Suprapubic skin (tissue), 4 donors: ENCODE measurements at regions not wholly inside any gene's neighbourhood (a gene's known extent, or its start where the extent isn't known, plus 50 kb on each side); places are given as distances from the start of the nearest gene placed in this dataset.

Experiments
- DNase-seq, 2 donors: peaks; one replicate each; pipeline ENCODE4 v3.0.0-alpha.2; 2019; ENCODE audit warnings: low spot score in 2 of 2
- H3K27ac ChIP-seq: fragments of 200-600 bp; sonication (generic); one replicate; pipeline ENCODE4 v1.5.1; 2019
- H3K27me3 ChIP-seq: fragments of 200-600 bp; sonication (generic); one replicate; pipeline ENCODE4 v1.5.1; 2019
- H3K36me3 ChIP-seq: fragments of 200-600 bp; sonication (generic); one replicate; pipeline ENCODE4 v1.5.1; 2019
- H3K4me1 ChIP-seq: fragments of 200-600 bp; sonication (generic); one replicate; pipeline ENCODE4 v1.5.1; 2019
- H3K4me3 ChIP-seq: fragments of 200-600 bp; sonication (generic); one replicate; pipeline ENCODE4 v1.5.1; 2019; ENCODE audit warnings: mild to moderate bottlenecking
- H3K9me3 ChIP-seq: fragments of 200-600 bp; sonication (generic); one replicate; pipeline ENCODE4 v1.5.1; 2019
- EP300 ChIP-seq: sonication (generic); formaldehyde crosslinking; IDR thresholded peaks from one replicate; pipeline ENCODE4 v1.6.1; 2017; ENCODE audit warnings: antibody characterized with exemption
- POLR2A ChIP-seq, 2 donors: fragments of 450-650 bp; IDR thresholded peaks; one replicate each; pipeline ENCODE4 v1.6.1; 2017; ENCODE audit warnings: antibody characterized with exemption in 2 of 2, mild to moderate bottlenecking in 2 of 2, moderate library complexity in 2 of 2
- POLR2AphosphoS5 ChIP-seq, 3 donors: sonication (generic); formaldehyde crosslinking; IDR thresholded peaks; one replicate each; pipeline ENCODE4 v1.6.1; 2017; ENCODE audit warnings: antibody characterized with exemption in 3 of 3
- WGBS: methylation state at CpG from one replicate; pipeline ENCODE4 v1.1.5; 2018; 5-methylcytosine and 5-hydroxymethylcytosine counted together
- TF ChIP-seq, protein P1 (sequence below), 2 donors: fragments of 200-600 bp in 1 of 2; fragments of 450-650 bp in 1 of 2; sonication (generic) in 1 of 2; IDR thresholded peaks; one replicate each; pipeline ENCODE4 v1.5.1; 2016 to 2019; ENCODE audit warnings: antibody characterized with exemption in 2 of 2, mild to moderate bottlenecking in 1 of 2, moderate library complexity in 1 of 2

DNA sequence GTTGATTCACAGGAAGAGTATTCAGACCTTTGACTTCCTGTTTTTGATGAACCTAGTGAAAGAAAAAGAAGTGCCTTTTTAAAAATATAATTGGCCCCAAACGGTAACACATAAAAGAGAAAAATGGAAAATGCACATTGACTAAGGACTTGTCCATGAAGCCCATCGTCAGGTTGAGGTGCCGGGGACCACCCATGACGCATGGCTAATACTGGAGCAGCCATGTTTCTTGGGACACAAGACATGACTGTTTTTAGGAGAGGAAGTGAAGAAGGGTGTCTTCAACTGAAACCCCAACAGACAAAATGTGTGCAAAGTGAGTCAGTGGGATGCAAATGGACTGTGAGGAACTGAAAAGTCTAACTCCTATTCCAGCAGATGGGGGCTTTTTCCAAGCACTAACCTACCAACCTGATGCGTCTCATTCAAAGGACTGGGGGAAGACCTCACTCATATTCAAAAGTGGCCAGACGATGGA is 459.4 kb downstream of the FOXO1 start:
- DNase-seq = no peak
- H3K27ac ChIP-seq = peak overlapping the region; percentile 72
- H3K36me3 ChIP-seq = no peaks in the 10 kb centered on the region
- H3K4me3 ChIP-seq = no peak overlapping the region
- no peak for TF ChIP-seq EP300
- TF ChIP-seq POLR2AphosphoS5 (IDR thresholded peaks at IDR 0.05) = no peak
- TF ChIP-seq POLR2A (IDR thresholded peaks at IDR 0.05) = no peak
- TF ChIP-seq, protein P1, sequence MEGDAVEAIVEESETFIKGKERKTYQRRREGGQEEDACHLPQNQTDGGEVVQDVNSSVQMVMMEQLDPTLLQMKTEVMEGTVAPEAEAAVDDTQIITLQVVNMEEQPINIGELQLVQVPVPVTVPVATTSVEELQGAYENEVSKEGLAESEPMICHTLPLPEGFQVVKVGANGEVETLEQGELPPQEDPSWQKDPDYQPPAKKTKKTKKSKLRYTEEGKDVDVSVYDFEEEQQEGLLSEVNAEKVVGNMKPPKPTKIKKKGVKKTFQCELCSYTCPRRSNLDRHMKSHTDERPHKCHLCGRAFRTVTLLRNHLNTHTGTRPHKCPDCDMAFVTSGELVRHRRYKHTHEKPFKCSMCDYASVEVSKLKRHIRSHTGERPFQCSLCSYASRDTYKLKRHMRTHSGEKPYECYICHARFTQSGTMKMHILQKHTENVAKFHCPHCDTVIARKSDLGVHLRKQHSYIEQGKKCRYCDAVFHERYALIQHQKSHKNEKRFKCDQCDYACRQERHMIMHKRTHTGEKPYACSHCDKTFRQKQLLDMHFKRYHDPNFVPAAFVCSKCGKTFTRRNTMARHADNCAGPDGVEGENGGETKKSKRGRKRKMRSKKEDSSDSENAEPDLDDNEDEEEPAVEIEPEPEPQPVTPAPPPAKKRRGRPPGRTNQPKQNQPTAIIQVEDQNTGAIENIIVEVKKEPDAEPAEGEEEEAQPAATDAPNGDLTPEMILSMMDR (IDR thresholded peaks at IDR 0.05) = no peak
- WGBS = 74% methylated on average over 6 of the region's 6 CpGs
- H3K27me3 ChIP-seq = no peaks in the 10 kb centered on the region
- H3K4me1 ChIP-seq = peaks cover 5% of the 10 kb centered on the region
- H3K9me3 ChIP-seq = no peaks in the 10 kb centered on the region

DNA sequence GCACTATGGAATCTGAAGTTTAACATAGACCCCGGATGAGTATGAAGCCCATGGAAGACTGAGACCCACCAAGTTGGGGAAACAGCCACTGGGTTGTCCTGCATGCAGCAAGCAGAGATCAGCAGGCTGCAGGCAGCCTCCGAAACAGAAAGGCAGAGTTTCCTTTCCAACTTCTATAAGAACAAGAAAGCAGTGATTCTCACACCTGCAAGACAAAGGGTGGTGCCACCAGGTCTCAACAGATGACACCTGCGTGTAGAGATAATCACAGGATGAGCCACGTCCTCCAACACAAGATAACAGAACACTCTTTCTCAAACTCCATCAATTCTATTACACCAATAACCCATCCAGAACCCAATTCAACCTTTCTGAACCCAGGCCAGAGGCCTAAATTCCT is 457.9 kb downstream of the FOXO1 start:
- H3K27ac ChIP-seq = no peak overlapping the region
- no peaks in the 10 kb centered on the region for H3K27me3 ChIP-seq
- no peak for DNase-seq
- H3K36me3 ChIP-seq = no peaks in the 10 kb centered on the region
- H3K4me3 ChIP-seq = no peak overlapping the region
- TF ChIP-seq EP300 (no peak), POLR2A (IDR thresholded peaks at IDR 0.05) (no peak), POLR2AphosphoS5 (IDR thresholded peaks at IDR 0.05) (no peak)
- TF ChIP-seq, protein P1 (IDR thresholded peaks at IDR 0.05) = no peak
- no peaks in the 10 kb centered on the region for H3K9me3 ChIP-seq
- 93% methylated on average over 4 of the region's 4 CpGs for WGBS
- H3K4me1 ChIP-seq = peaks cover 5% of the 10 kb centered on the region

DNA sequence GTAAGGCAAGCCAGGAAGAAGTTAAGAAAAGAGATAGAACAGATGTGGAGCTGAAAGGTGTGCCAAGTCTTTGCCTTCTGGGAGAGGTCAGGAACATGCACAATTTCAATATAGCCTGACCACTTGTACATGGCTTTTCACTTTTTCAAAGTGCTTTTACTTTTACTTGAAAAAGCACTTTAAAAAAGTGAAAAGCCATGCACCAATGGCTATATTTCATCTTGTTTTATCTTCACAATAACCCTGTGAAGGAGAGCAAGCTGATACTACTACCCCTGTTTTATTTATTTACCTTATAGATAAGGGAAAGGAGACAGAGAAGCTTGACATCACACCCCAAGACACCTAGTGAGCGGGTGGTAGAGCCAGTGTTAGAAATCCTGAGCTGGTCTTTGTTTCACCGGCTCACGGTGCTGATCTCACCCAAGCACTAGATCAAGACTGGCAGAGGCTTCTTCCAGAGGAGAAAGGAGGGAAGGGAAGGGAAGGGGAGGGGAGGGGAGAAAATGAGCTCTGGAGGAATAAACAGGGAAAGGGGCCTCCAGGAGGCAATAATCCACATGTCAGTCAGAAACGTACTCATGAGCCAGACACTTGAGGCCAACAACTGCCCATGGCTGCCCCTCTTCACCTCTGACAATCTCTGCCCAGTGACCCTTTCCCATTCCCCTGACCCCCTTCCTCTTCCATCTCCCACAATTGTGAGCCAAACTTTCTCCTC is 455.4 kb downstream of the FOXO1 start:
- 70% methylated on average over 4 of the region's 4 CpGs for WGBS

DNA sequence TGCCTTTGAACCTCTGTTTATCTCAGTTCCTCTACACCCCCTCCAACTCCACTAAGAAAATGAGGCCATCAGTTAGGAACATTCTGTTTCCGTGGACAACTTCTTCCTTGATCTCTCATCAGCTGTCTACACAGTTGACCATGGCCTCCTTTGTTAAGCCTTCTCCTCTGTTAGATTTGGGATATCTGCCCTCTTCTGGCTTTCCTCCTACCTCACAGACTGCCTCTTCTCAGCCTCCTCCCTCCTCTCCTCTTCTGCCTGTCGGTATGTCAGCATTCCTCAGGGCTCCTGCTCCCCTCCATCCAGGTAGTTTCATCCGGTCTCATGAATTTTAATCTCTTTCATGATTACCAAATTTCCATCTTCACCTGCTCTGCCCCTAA is 454.9 kb downstream of the FOXO1 start:
- Histone ChIP-seq H3K27me3 (no peaks in the 10 kb centered on the region), H3K9me3 (no peaks in the 10 kb centered on the region), H3K36me3 (no peaks in the 10 kb centered on the region), H3K27ac (no peak overlapping the region), H3K4me1 (no peaks in the 10 kb centered on the region), H3K4me3 (no peak overlapping the region)
- 78% methylated on average over 3 of the region's 3 CpGs for WGBS
- DNase-seq = no peak
- TF ChIP-seq POLR2AphosphoS5 (IDR thresholded peaks at IDR 0.05) (no peak), POLR2A (IDR thresholded peaks at IDR 0.05) (no peak), EP300 (no peak)
- TF ChIP-seq, protein P1 (IDR thresholded peaks at IDR 0.05) = no peak

More for the DNA sequence above, 455.4 kb downstream of the FOXO1 start:
- H3K36me3 ChIP-seq = no peaks in the 10 kb centered on the region
- H3K9me3 ChIP-seq = no peaks in the 10 kb centered on the region
- TF ChIP-seq EP300 = no peak
- TF ChIP-seq POLR2AphosphoS5 (IDR thresholded peaks at IDR 0.05) = no peak
- no peak for TF ChIP-seq POLR2A (IDR thresholded peaks at IDR 0.05)
- TF ChIP-seq, protein P1 (IDR thresholded peaks at IDR 0.05) = no peak
- no peak overlapping the region for H3K4me3 ChIP-seq
- no peak for DNase-seq
- no peaks in the 10 kb centered on the region for H3K27me3 ChIP-seq
- H3K27ac ChIP-seq = no peak overlapping the region
- H3K4me1 ChIP-seq = peaks cover under 1% of the 10 kb centered on the region

DNA sequence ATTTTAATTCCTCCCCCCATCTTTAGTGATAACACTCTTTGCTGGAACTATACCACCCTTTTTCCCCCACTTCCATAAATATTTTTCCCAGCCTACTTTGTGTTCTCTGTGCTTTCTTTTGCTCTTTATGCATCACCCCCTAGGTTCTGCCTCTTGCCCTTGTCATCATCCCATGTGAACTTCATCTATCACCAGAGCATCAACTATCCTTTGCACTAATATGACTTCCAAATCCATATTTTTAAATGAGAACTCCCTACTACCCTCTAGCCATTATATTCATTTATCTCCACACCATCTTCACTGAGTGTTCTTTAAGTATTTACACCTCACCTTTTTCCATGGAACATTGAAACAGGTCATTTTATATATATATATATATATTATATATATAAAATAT is 452.7 kb downstream of the FOXO1 start:
- DNase-seq = no peak
- H3K36me3 ChIP-seq = no peaks in the 10 kb centered on the region
- TF ChIP-seq POLR2AphosphoS5 (IDR thresholded peaks at IDR 0.05) = no peak
- TF ChIP-seq POLR2A (IDR thresholded peaks at IDR 0.05) = no peak
- no peak for TF ChIP-seq EP300
- TF ChIP-seq, protein P1 (IDR thresholded peaks at IDR 0.05) = no peak
- H3K9me3 ChIP-seq = no peaks in the 10 kb centered on the region
- H3K4me3 ChIP-seq = no peak overlapping the region
- no peak overlapping the region for H3K27ac ChIP-seq
- H3K4me1 ChIP-seq = no peaks in the 10 kb centered on the region
- no peaks in the 10 kb centered on the region for H3K27me3 ChIP-seq
